ENCODE measurements at regions not wholly inside any gene's neighbourhood (a gene's known extent, or its start where the extent isn't known, plus 50 kb on each side); places are given as distances from the start of the nearest gene placed in this dataset.
"Not testable (repeated sequence)": the region's sequence is repeated elsewhere in the genome, so short reads cannot be mapped to it uniquely, and the experiment has no call there.

DNA sequence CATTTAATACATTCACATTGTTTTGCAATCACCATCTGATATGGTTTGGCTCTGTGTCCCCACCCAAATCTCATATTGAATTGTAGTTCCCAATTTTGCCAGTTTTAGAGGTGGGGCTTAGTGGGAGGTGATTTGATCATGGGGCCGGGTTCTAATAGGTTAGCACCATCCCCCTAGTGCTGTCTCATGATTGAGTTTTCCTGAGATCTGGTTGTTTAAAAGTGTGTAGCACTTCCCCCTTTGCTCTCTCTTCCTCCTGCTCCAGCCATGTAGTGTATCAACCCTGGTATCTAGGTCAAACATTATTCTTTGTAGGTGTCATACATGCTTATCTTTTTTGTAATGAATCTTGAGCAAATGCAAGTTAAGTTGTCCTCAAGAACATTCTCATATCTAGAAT, 83.3 kb upstream of the KIT start:
- intact Hi-C loops (cut with micrococcal nuclease) = no loop called here

GRCh38 chr4:54575919-54576318, 81.8 kb upstream of the KIT start:
- intact Hi-C loops (cut with micrococcal nuclease) = no loop called here

DNA sequence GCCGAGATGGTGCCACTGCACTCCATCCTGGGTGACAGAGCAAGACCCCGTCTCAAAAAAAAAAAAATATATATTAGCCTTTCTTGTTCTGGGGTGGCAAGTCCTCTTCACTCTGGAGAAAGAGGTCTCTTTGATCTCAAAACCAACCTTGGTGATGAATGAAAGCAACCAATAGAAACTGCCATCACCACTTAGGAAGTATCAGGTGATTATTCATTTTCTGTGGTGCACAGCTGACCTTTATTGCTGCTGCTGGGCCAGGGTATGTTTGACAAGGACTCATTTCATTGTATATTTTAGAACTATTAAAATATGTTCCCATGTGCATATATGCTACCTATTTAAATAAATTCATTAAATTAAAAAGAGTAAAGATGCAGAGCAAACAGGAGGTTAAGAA, 76.0 kb upstream of the KIT start:
- intact Hi-C loops (cut with micrococcal nuclease) = no loop called here

DNA sequence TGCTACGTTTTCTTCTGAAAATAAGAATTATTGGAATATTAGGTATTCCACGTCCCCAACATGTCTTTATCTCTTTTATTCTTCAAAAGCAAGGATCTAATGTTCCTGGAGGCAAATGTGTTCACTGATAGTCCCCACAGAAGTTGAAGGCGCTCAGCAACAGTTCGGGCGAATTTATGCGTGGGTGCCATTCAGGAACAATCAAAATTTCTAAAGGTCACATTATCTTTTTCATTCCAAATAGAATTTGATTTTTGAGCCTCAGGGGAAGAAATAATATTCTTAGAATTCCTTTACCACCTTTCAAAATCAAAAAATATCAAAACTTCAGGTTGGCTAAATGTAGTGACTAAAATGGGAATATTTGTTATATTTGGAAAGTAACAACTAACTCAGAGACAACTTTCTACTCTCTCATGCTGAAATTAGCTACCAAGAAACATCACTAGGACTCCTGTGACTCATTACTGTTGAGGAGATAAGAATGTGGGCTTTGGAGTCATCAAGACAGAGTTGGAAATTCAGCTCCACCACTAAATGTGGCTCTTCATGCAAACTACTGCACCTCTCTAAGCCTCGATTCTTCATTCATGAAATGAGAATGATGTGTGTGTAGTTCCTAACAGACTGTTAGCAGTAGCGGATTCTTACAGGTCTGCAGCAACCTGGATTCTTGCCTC, 72.3 kb upstream of the KIT start:
- intact Hi-C loops (cut with micrococcal nuclease) = no loop called here

DNA sequence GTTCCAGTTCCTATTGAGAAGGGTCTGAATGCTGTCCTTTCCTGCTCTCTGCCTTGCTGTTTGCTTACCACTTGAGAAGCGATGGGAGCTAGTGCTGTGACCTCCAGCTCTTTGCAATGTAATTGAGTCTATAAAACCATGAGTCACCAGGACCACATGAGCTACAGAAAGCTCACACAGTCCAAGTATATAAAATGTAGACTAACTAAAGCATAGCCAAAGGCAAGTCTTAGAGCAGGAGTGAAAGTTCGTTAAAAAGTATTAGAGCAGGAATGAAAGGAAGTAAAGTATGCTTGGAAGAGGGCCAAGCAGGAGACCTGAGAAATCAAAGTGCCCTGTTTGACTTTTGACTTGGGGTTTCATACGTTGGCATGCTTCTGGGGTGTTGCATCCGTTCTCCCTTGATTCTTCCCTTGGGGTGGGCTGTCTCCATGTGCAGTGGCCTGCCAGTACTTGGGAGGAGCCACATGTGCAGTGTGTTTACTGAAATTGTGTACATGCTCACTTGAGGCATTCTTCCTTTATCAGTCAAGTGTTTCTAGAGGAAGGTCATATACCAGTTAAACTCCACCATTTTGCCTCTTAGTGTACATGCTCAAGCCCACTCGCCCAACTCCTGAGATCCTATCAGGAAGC, 71.3 kb upstream of the KIT start:
- intact Hi-C loops (cut with micrococcal nuclease) = no loop called here

- intact Hi-C loops (cut with micrococcal nuclease) = no loop called here
Measured at GRCh38 chr4:54587107-54587891, 70.5 kb upstream of the KIT start.

GRCh38 chr4:54588404-54588803, 69.4 kb upstream of the KIT start:
- intact Hi-C loops (cut with micrococcal nuclease) = no loop called here

GRCh38 chr4:54589586-54589985, 68.2 kb upstream of the KIT start:
- intact Hi-C loops (cut with micrococcal nuclease) = no loop called here

DNA sequence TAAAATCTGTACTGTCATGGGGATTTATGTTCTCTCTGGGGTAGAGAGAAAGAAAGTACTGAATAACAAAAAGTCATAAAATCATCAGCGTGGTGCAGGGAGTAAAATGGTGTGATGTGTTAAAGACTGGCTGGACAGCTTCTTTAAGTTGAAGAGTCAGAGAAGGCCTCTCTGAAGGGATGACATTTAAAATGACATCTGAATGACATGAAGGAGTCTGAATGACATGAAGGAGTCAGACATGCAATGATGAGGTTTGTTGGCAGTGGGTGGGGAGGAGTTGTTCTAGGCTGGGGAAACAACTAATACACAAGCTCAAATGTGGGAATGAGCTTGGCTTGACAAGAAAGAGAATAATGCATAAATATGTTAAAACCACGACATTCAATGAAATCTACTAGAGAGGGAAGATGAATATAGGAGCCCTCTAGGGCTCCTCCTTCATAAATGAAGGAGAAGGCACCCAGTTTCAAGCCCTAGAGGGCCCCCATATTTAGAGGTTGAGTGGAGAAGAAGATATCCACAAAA, 63.9 kb upstream of the KIT start:
- intact Hi-C loops (cut with micrococcal nuclease) = no loop called here

DNA sequence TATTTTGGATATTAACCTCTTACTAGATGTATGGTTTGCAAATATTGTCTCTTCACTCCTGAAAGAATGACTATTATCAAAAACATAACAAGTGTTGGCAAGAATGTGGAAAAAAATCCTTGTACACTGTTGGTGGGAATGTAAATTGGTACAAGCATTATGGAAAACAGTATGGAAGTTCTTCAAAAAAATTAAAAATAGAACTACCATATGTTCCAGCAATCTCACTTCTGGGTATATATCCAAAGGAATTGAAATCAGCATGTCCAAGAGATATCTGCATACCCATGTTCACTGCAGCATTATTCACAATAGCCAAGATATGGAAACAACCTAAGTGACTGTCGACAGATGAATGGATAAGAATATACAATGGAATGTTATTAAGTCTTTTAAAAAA, 61.6 kb upstream of the KIT start:
- intact Hi-C loops (cut with micrococcal nuclease) = no loop called here

DNA sequence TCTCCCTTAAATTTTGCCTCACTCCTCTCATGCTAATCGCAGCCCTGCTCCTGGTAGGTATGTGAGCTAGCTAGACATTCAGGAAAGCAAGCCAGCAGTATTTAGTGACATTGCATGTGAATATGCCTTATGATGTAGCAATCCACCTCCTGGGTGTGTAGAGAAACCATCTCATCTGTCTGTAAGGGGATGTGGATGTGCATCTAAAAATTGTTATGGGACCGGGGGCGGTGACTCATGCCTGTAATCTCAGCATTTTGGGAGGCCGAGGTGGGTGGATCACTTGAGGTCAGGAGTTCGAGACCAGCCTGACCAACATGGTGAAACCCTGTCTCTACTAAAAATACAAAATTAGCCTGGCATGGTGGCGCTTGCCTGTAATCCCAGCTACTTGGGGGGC, 60.1 kb upstream of the KIT start:
- intact Hi-C loops (cut with micrococcal nuclease) = not testable (repeated sequence)

DNA sequence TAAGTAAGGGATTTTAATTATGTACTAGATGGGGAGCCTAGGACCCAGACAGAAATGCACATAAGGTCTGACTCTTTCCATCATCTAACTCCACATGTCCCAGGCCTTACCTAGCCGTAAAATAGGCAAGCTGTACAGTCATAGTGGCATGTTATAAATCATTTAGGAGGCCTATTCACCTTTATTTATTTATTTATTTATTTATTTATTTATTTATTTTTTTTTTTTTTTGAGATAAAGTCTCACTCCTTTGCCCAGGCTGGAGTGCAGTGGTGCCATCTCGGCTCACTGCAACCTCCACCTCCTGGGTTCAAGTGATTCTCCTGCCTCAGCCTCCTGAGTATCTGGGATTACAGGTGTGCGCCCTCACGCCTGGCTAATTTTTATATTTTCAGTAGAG, 55.6 kb upstream of the KIT start:
- intact Hi-C loops (cut with micrococcal nuclease) = not testable (repeated sequence)

DNA sequence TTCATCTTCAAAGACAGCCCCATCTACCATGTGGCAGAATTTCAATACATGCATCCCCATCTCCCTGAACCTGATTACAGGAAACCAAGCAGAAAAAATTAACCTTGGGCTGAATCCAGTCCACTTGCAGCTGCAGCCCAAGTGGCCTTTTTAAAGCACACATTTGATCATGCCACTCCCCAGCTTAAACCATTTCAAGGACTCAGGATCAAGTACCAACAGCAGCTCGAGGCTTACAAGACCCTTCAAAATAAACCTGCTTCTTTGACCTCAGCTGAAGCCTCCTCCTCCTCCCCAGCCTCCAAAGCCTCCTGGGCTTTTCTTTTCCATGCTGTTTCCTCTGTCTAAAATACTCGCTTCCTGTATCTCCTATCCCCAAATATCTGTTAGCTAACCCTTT, 50.7 kb upstream of the KIT start:
- intact Hi-C loops (cut with micrococcal nuclease) = no loop called here

DNA sequence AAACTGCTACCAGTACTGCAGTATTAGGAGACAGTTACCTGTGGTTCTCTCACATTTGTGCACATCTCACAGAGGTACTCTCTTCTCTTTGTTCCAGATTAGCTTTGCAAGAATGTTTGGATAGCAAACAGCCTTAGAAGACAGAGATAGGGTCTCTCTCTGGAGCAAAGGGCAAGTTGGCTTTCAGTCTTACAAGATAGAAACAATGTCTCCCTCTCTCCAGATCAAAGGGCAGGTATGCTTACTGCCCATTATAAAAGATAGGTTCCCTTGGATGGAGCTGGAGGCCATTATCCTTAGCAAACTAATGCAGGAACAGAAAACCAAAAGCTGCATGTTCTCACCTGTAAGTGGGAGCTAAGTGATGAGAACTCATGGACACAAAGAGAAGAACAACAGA, 50.2 kb upstream of the KIT start:
- intact Hi-C loops (cut with micrococcal nuclease) = no loop called here
